PFSK-1 (cell line): ENCODE measurements at regions not wholly inside any gene's neighbourhood (a gene's known extent, or its start where the extent isn't known, plus 50 kb on each side); places are given as distances from the start of the nearest gene placed in this dataset.

Source experiments
- FOXP2 ChIP-seq: optimal IDR thresholded peaks from 2 replicates; pipeline ENCODE3; 2011; ENCODE audit warnings: borderline replicate concordance, control low read depth, inconsistent platforms; ENCODE audit not compliant: insufficient read depth; ENCODE audit errors: extremely low read length, extremely low read depth
- POLR2AphosphoS5 ChIP-seq: IDR thresholded peaks from 2 replicates; pipeline ENCODE4 v1.6.1; 2012; ENCODE audit warnings: low read depth, mild to moderate bottlenecking, control low read depth, low read length, moderate library complexity
- REST ChIP-seq, 2 experiments: IDR thresholded peaks; 2 replicates each; pipeline versions ENCODE4 v1.6.1 to v1.8.0; 2011 to 2012; ENCODE audit warnings: low read depth in 2 of 2, low read length in 2 of 2, control low read depth in 1 of 2, inconsistent platforms in 1 of 2, mild to moderate bottlenecking in 1 of 2, moderate library complexity in 1 of 2; ENCODE audit not compliant: insufficient read depth in 1 of 2
- SIN3A ChIP-seq: IDR thresholded peaks from 2 replicates; pipeline ENCODE4 v1.6.1; 2012; ENCODE audit warnings: mild to moderate bottlenecking, low read length, moderate library complexity, borderline replicate concordance; ENCODE audit not compliant: insufficient read depth
- TAF1 ChIP-seq: IDR thresholded peaks from 2 replicates; pipeline ENCODE4 v1.6.1; 2012; ENCODE audit warnings: low read length, control low read depth, borderline replicate concordance; ENCODE audit not compliant: insufficient read depth

- TF ChIP-seq POLR2AphosphoS5: no peak
- peak; percentile 19; the same call in 1 of the 2 replicates for TF ChIP-seq TAF1
- 0 out of 4 replicates have a peak, but pooled peaks of 1 of the 2 experiments have one; percentile 33 for TF ChIP-seq REST (IDR thresholded peaks at IDR 0.05; ENCODE audit: insufficient read depth in 1 of 2, low read depth in 2 of 2, low read length in 2 of 2)
- TF ChIP-seq FOXP2: peak; percentile 26
Observed at GRCh38 chr18:42192251-42193248, 237.5 kb downstream of the PIK3C3 start.

- TF ChIP-seq POLR2AphosphoS5 (no peak), TAF1 (no peak), SIN3A (no peak), REST (IDR thresholded peaks at IDR 0.05; ENCODE audit: insufficient read depth in 1 of 2, low read depth in 2 of 2, low read length in 2 of 2) (no peak), FOXP2 (no peak)
Observed at GRCh38 chr18:42196651-42197050, 241.6 kb downstream of the PIK3C3 start.

GRCh38 chr18:42201137-42201536 lies 246.1 kb downstream of the PIK3C3 start:
- TF ChIP-seq POLR2AphosphoS5 (no peak), TAF1 (no peak), FOXP2 (no peak), REST (IDR thresholded peaks at IDR 0.05; ENCODE audit: insufficient read depth in 1 of 2, low read depth in 2 of 2, low read length in 2 of 2) (no peak)

- no peak for TF ChIP-seq FOXP2
Observed at GRCh38 chr18:42211201-42211600, 256.2 kb downstream of the PIK3C3 start.

DNA sequence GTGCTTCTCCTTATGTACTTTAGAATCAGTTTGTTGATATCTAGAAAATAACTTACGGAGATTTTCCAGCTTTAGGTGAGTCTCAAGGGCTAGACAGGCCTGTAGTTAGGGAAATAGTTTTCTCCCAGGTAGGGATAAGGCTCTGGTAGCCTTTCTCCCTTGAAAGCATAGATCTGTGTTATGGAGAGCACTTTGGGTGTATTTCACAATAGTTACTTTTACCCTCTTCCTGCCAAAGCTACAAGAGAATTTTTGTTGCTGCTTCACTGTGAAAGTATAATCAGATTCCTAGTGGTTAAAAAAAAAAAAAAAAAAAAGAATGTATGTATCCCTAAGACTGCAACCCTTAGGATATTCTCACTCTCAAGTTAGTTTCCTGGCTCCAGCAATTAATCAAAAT lies 267.5 kb downstream of the PIK3C3 start:
- TF ChIP-seq REST (IDR thresholded peaks at IDR 0.05; ENCODE audit: insufficient read depth in 1 of 2, low read depth in 2 of 2, low read length in 2 of 2) (no peak), SIN3A (no peak), POLR2AphosphoS5 (no peak), TAF1 (no peak), FOXP2 (no peak)
